Mesenchymal stem cell (in vitro differentiated cells and primary cell): ENCODE measurements at regions not wholly inside any gene's neighbourhood (a gene's known extent, or its start where the extent isn't known, plus 50 kb on each side); places are given as distances from the start of the nearest gene placed in this dataset.

Experiments used
- DNase-seq: peaks from one replicate; pipeline ENCODE4 v3.0.0-alpha.2; 2013
- H2AFZ ChIP-seq: one replicate; pipeline ENCODE4 v1.6.1; 2013; ENCODE audit warnings: low read depth, mild to moderate bottlenecking, control low read depth, inconsistent platforms, low read length, moderate library complexity
- H2AK5ac ChIP-seq: 2 replicates; pipeline ENCODE4 v1.6.1; 2013; ENCODE audit warnings: low read length, moderate library complexity, mild to moderate bottlenecking, inconsistent platforms; ENCODE audit not compliant: severe bottlenecking
- H2BK120ac ChIP-seq: one replicate; pipeline ENCODE4 v1.6.1; 2013; ENCODE audit warnings: low read depth, mild to moderate bottlenecking, inconsistent platforms, low read length, moderate library complexity
- H2BK12ac ChIP-seq, 2 experiments: one replicate each; pipeline ENCODE4 v1.6.1; 2013; ENCODE audit warnings: inconsistent platforms in 2 of 2, low read length in 2 of 2, mild to moderate bottlenecking in 2 of 2, moderate library complexity in 2 of 2, control low read depth in 1 of 2
- H2BK15ac ChIP-seq: one replicate; pipeline ENCODE4 v1.6.1; 2013; ENCODE audit warnings: mild to moderate bottlenecking, low read depth, inconsistent platforms; ENCODE audit not compliant: poor library complexity, severe bottlenecking
- H2BK5ac ChIP-seq: 2 replicates; pipeline ENCODE4 v1.6.1; 2013; ENCODE audit warnings: low read depth, mild to moderate bottlenecking, low read length, control low read depth, inconsistent platforms; ENCODE audit not compliant: poor library complexity, severe bottlenecking
- H3K14ac ChIP-seq, 2 experiments: one replicate each; pipeline ENCODE4 v1.6.1; 2013; ENCODE audit warnings: inconsistent platforms in 2 of 2, low read length in 2 of 2, control low read depth in 1 of 2, mild to moderate bottlenecking in 1 of 2, moderate library complexity in 1 of 2
- H3K18ac ChIP-seq, 2 experiments: one replicate each; pipeline ENCODE4 v1.6.1; 2013; ENCODE audit warnings: inconsistent platforms in 2 of 2, low read length in 2 of 2, control low read depth in 1 of 2, low read depth in 1 of 2, mild to moderate bottlenecking in 1 of 2
- H3K23ac ChIP-seq, 2 experiments: one replicate each; pipeline ENCODE4 v1.6.1; 2013; ENCODE audit warnings: inconsistent platforms in 2 of 2, low read length in 2 of 2, mild to moderate bottlenecking in 2 of 2, moderate library complexity in 2 of 2, control low read depth in 1 of 2
- H3K27ac ChIP-seq: 2 replicates; pipeline ENCODE4 v1.5.1; 2013; ENCODE audit warnings: mild to moderate bottlenecking, moderate library complexity, low read length, control low read depth, inconsistent platforms; ENCODE audit not compliant: poor library complexity, severe bottlenecking
- H3K27me3 ChIP-seq, 2 experiments: 2 replicates each; pipeline versions ENCODE4 v1.6.1 to v1.7.0; 2013; ENCODE audit warnings: low read length in 2 of 2, mild to moderate bottlenecking in 2 of 2, moderate library complexity in 2 of 2, control low read depth in 1 of 2, inconsistent platforms in 1 of 2; ENCODE audit not compliant: control insufficient read depth in 1 of 2, insufficient read depth in 1 of 2
- H3K36me3 ChIP-seq, 2 experiments: 2 replicates each; pipeline versions ENCODE4 v1.6.1 to v1.7.0; 2013; ENCODE audit warnings: low read length in 2 of 2, control low read depth in 1 of 2, inconsistent platforms in 1 of 2, low read depth in 1 of 2, mild to moderate bottlenecking in 1 of 2; ENCODE audit not compliant: insufficient read depth in 2 of 2, control insufficient read depth in 1 of 2
- H3K4ac ChIP-seq, 2 experiments: one replicate each; pipeline ENCODE4 v1.6.1; 2013; ENCODE audit warnings: inconsistent platforms in 2 of 2, low read length in 2 of 2, mild to moderate bottlenecking in 2 of 2, moderate library complexity in 2 of 2, control low read depth in 1 of 2, low read depth in 1 of 2
- H3K4me1 ChIP-seq: 2 replicates; pipeline ENCODE4 v1.6.1; 2013; ENCODE audit warnings: low read depth, low read length, control low read depth; ENCODE audit not compliant: control insufficient read depth, insufficient read depth
- H3K4me2 ChIP-seq: 2 replicates; pipeline ENCODE4 v1.6.1; 2013; ENCODE audit warnings: low read length, mild to moderate bottlenecking, inconsistent platforms; ENCODE audit not compliant: poor library complexity, severe bottlenecking
- H3K4me3 ChIP-seq, 2 experiments: 2 replicates each; pipeline versions ENCODE4 v1.5.1 to v1.7.0; 2013; ENCODE audit warnings: low read length in 2 of 2, mild to moderate bottlenecking in 2 of 2, control low read depth in 1 of 2, low read depth in 1 of 2; ENCODE audit not compliant: insufficient read depth in 1 of 2
- H3K79me1 ChIP-seq: replicated peaks from 2 replicates; pipeline ENCODE4 v1.6.1; 2013; ENCODE audit warnings: mild to moderate bottlenecking, control low read depth, low read length, inconsistent platforms; ENCODE audit not compliant: poor library complexity, severe bottlenecking
- H3K9ac ChIP-seq: 2 replicates; pipeline ENCODE4 v1.7.0; 2013; ENCODE audit warnings: mild to moderate bottlenecking, low read length, moderate library complexity
- H3K9me3 ChIP-seq: 2 replicates; pipeline ENCODE4 v1.7.0; 2013; ENCODE audit warnings: mild to moderate bottlenecking, low read length; ENCODE audit not compliant: control insufficient read depth
- H4K8ac ChIP-seq: one replicate; pipeline ENCODE4 v1.6.1; 2013; ENCODE audit warnings: inconsistent platforms, mild to moderate bottlenecking, low read length, moderate library complexity
- H4K91ac ChIP-seq: one replicate; pipeline ENCODE4 v1.6.1; 2013; ENCODE audit warnings: mild to moderate bottlenecking, low read length, inconsistent platforms
- WGBS: methylation state at CpG from one replicate; pipeline ENCODE4 v1.1.7; 2013; ENCODE audit warnings: mixed read lengths; 5-methylcytosine and 5-hydroxymethylcytosine counted together

DNA sequence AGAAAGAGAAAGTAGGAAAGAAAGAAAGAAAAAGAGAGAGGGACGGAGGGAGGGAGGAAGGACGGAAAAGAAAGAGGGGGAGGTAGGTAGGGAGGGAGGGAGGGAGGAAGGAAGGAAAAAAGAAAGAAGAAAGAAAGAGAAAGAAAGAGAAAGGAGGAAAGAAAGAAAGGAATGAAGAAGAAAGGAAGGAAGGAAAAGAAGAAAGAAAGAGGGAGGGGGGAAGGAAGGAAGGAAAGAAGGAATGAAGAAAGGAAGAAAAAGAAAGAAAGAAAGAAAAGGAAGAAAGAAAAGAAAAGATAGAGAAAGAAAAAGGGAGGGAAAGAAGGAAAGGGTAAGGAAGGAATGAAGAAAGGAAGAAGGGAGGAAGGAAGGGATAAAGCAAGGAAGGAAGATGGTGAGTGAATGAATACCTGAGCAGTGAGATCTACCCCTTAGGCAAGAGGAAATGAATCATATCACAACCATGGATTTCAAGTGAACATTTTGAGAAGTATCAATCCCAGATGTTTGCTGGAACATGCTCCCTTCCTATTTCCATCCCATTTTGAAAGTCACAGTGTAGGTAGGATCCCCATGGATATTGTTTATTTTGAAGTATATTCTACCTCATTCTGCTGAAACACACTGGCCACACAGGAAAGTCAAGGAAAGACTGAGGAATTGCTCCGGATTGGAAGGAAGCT lies 639.4 kb upstream of the TBX3 start:
- H3K18ac ChIP-seq = no peak overlapping the region
- H3K27me3 ChIP-seq = no peaks in the 10 kb centered on the region
- H3K4me1 ChIP-seq = no peaks in the 10 kb centered on the region
- no peak overlapping the region for H3K23ac ChIP-seq
- H3K4ac ChIP-seq = no peak overlapping the region
- no peak overlapping the region for H4K8ac ChIP-seq
- DNase-seq = peak; percentile 36
- no peak overlapping the region for H2BK12ac ChIP-seq
- H3K36me3 ChIP-seq = no peaks in the 10 kb centered on the region
- 97% methylated on average over 2 of the region's 3 CpGs for WGBS
- no peak overlapping the region for H4K91ac ChIP-seq
- H2AK5ac ChIP-seq = no peak overlapping the region
- no peak overlapping the region for H3K27ac ChIP-seq
- H3K4me3 ChIP-seq = no peak overlapping the region
- no peaks in the 10 kb centered on the region for H3K9me3 ChIP-seq
- H2AFZ ChIP-seq = no peak overlapping the region
- no peak overlapping the region for H3K4me2 ChIP-seq
- no peak overlapping the region for H3K14ac ChIP-seq
- H3K9ac ChIP-seq = no peak overlapping the region
- H2BK15ac ChIP-seq = no peak overlapping the region
- no peak overlapping the region for H2BK5ac ChIP-seq
- H2BK120ac ChIP-seq = no peak overlapping the region
- H3K79me1 ChIP-seq = no peaks in the 10 kb centered on the region

GRCh38 chr12:115322275-115322674 lies 638.3 kb upstream of the TBX3 start:
- H3K14ac ChIP-seq = no peak overlapping the region
- no peaks in the 10 kb centered on the region for H3K27me3 ChIP-seq
- H3K27ac ChIP-seq = no peak overlapping the region
- no peak overlapping the region for H2AFZ ChIP-seq
- H3K9ac ChIP-seq = peak overlapping the region; percentile 52
- WGBS = 8% methylated on average over 4 of the region's 4 CpGs
- no peak overlapping the region for H4K8ac ChIP-seq
- no peak overlapping the region for H3K23ac ChIP-seq
- H3K4me2 ChIP-seq = no peak overlapping the region
- H3K18ac ChIP-seq = no peak overlapping the region
- H2AK5ac ChIP-seq = no peak overlapping the region
- H4K91ac ChIP-seq = no peak overlapping the region
- H3K36me3 ChIP-seq = no peaks in the 10 kb centered on the region
- no peak overlapping the region for H2BK15ac ChIP-seq
- peak overlapping the region in 1 of 2 experiments; percentile 9 for H3K4ac ChIP-seq
- no peak overlapping the region for H2BK120ac ChIP-seq
- peak; percentile 71 for DNase-seq
- H2BK12ac ChIP-seq = no peak overlapping the region
- H3K4me1 ChIP-seq = no peaks in the 10 kb centered on the region
- no peaks in the 10 kb centered on the region for H3K79me1 ChIP-seq
- H3K9me3 ChIP-seq = no peaks in the 10 kb centered on the region
- no peak overlapping the region for H3K4me3 ChIP-seq
- H2BK5ac ChIP-seq = no peak overlapping the region

DNA sequence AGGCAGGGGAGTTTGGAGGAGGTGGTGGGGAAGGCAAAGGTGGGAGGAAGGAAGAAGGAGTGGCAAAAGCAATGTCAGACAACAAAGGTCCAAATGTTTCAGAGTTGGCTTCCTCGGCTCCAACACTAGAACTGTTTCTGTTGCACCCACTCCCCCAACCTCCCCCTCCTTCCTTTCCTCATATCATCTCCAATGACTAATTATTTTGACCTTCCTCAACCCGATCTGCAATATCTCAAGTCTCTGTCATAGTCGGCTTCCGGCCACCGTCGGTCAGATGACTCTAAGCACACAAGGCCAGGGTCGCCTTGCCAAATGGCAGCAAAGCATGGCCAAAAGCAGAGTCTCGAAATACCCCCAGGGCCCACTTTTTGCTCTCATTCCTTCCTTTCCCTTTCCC lies 637.0 kb upstream of the TBX3 start:
- H4K91ac ChIP-seq = no peak overlapping the region
- H3K27me3 ChIP-seq = no peaks in the 10 kb centered on the region
- no peak overlapping the region for H3K23ac ChIP-seq
- no peak overlapping the region for H3K27ac ChIP-seq
- H3K36me3 ChIP-seq = no peaks in the 10 kb centered on the region
- peak overlapping the region; percentile 52 for H3K9ac ChIP-seq
- no peak overlapping the region for H2AFZ ChIP-seq
- no peaks in the 10 kb centered on the region for H3K4me1 ChIP-seq
- DNase-seq = peak; percentile 23
- H2BK5ac ChIP-seq = no peak overlapping the region
- H3K4ac ChIP-seq = no peak overlapping the region
- peak overlapping the region; percentile 29 for H4K8ac ChIP-seq
- H3K14ac ChIP-seq = no peak overlapping the region
- no peak overlapping the region for H2AK5ac ChIP-seq
- H3K4me2 ChIP-seq = no peak overlapping the region
- H3K79me1 ChIP-seq = no peaks in the 10 kb centered on the region
- H3K4me3 ChIP-seq = no peak overlapping the region
- no peak overlapping the region for H2BK15ac ChIP-seq
- H2BK120ac ChIP-seq = no peak overlapping the region
- H3K9me3 ChIP-seq = no peaks in the 10 kb centered on the region
- H3K18ac ChIP-seq = peak overlapping the region in 1 of 2 experiments; percentile 13
- no peak overlapping the region for H2BK12ac ChIP-seq
- 26% methylated on average over 8 of the region's 8 CpGs for WGBS

DNA sequence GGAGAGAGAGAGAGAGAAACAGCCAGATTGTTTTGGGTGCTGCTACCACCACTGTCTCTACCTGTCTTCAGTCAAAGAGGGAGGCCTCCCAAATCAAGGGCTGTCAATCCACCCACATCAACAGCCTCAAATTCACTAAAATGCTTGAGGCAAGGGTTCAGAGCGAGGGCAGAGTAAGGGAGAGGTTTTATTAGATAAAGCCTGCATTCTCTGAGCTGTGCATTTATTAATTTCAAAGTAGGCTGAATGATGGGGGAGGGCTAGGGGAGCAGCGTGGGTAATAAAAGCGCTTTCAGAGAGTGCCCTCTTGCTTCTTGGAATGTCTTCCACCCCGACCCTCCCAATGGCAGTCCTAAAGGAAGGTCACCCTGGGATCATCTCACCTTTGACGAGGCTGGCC lies 636.5 kb upstream of the TBX3 start:
- 80% methylated on average over 5 of the region's 5 CpGs for WGBS
- no peak overlapping the region for H3K9ac ChIP-seq
- no peak overlapping the region for H3K4ac ChIP-seq
- H4K91ac ChIP-seq = no peak overlapping the region
- H2BK12ac ChIP-seq = peak overlapping the region; percentile 31 to 80
- no peak overlapping the region for H3K27ac ChIP-seq
- no peak overlapping the region for H3K23ac ChIP-seq
- peak overlapping the region; percentile 19 for H4K8ac ChIP-seq
- peak overlapping the region; percentile 19 for H2BK15ac ChIP-seq
- H3K14ac ChIP-seq = no peak overlapping the region
- no peaks in the 10 kb centered on the region for H3K79me1 ChIP-seq
- H3K4me2 ChIP-seq = no peak overlapping the region
- no peak overlapping the region for H3K4me3 ChIP-seq
- H3K18ac ChIP-seq = peak overlapping the region; percentile 13 to 58
- H3K36me3 ChIP-seq = no peaks in the 10 kb centered on the region
- H2AK5ac ChIP-seq = no peak overlapping the region
- no peak overlapping the region for H2BK5ac ChIP-seq
- DNase-seq = no peak
- no peaks in the 10 kb centered on the region for H3K27me3 ChIP-seq
- H3K4me1 ChIP-seq = no peaks in the 10 kb centered on the region
- no peak overlapping the region for H2BK120ac ChIP-seq
- no peak overlapping the region for H2AFZ ChIP-seq
- no peaks in the 10 kb centered on the region for H3K9me3 ChIP-seq
